22Rv1 (cell line): ENCODE measurements at regions not wholly inside any gene's neighbourhood (a gene's known extent, or its start where the extent isn't known, plus 50 kb on each side); places are given as distances from the start of the nearest gene placed in this dataset.

Experiments
- H3K27ac ChIP-seq: fragments of 450-650 bp; 2 replicates; pipeline ENCODE4 v1.5.1; 2017
- CTCF ChIP-seq: fragments of 450-650 bp; IDR thresholded peaks from 2 replicates; pipeline ENCODE4 v1.5.1; 2017; ENCODE audit warnings: mild to moderate bottlenecking
- ZFX ChIP-seq: fragments of 450-650 bp; IDR thresholded peaks from 2 replicates; pipeline ENCODE4 v1.6.1; 2017; ENCODE audit warnings: antibody characterized with exemption, borderline replicate concordance

GRCh38 chr9:107214381-107214780, 68.7 kb upstream of the RAD23B start:
- TF ChIP-seq CTCF (no peak), ZFX (no peak)
- no peak overlapping the region for H3K27ac ChIP-seq

GRCh38 chr9:107214915-107215314, 68.2 kb upstream of the RAD23B start:
- TF ChIP-seq ZFX: no peak
- TF ChIP-seq CTCF: no peak
- no peak overlapping the region for H3K27ac ChIP-seq

GRCh38 chr9:107215381-107215780, 67.7 kb upstream of the RAD23B start:
- TF ChIP-seq CTCF (no peak), ZFX (no peak)
- no peak overlapping the region for H3K27ac ChIP-seq

GRCh38 chr9:107216329-107216728, 66.8 kb upstream of the RAD23B start:
- no peak for TF ChIP-seq ZFX
- H3K27ac ChIP-seq: no peak overlapping the region

GRCh38 chr9:107218829-107219485, 64.1 kb upstream of the RAD23B start:
- TF ChIP-seq CTCF: no peak
- TF ChIP-seq ZFX: no peak
- H3K27ac ChIP-seq: no peak overlapping the region

GRCh38 chr9:107219486-107220077, 63.5 kb upstream of the RAD23B start:
- H3K27ac ChIP-seq: no peak overlapping the region
- TF ChIP-seq CTCF: no peak

DNA sequence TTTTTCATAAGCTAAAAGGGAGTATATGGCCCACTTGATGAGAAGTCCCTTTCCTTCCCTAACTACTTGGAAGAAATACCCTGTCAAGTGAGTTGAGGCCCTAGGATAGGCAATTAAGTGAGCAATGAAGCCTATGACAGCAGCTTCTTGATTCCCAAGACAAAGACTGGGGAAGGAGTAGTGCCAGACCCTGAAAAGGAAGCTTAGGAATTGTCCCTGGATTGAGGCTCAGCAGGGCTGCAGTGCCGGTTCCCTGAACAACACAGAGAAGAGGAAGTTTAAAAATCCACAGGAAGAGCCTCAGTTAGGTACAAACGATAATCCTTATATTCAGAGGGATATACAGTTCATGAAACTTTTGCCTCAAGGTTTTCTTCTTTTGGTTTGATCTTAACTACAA, 61.8 kb upstream of the RAD23B start:
- no peak for TF ChIP-seq CTCF
- no peak for TF ChIP-seq ZFX
- H3K27ac ChIP-seq: no peak overlapping the region

DNA sequence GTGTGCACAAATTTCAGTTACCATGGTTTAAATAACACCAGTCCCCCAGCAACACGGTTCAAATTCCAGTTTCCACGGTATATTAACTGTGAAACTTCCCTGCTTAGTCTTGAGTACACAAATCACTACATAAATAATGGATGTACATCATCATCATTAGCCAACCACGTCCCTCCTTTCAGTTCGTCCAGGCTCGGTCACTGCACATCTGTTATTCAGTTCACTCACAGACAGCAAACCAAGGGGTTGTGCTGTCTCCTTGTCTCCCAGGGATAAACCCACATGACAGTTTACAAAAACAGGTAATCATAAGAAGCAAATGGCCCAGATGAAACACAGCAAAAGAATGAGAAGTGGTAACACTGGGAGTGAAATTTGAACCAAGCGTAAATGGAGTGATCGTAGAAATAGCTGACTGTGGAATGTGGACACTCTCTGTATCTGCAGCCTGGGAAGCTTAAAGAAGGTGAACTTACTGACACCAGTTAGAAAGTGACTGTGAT, 61.0 kb upstream of the RAD23B start:
- TF ChIP-seq ZFX: no peak
- no peak for TF ChIP-seq CTCF
- H3K27ac ChIP-seq: no peak overlapping the region
